IMR-90 (cell line): ENCODE measurements at regions not wholly inside any gene's neighbourhood (a gene's known extent, or its start where the extent isn't known, plus 50 kb on each side); places are given as distances from the start of the nearest gene placed in this dataset.

Experiments
- ATAC-seq: fragments of 200-7000 bp; cut with Tn5 transposase; 2 replicates; pipeline ENCODE4 v1.9.1; 2020; ENCODE audit warnings: low read depth, mild to moderate bottlenecking, moderate library complexity
- BruUV-seq: library from RNA; stranded (reverse); fragments of 400-500 nt; replicated peaks from 2 replicates; lab custom pipeline; 2021; lab: Mats Ljungman, UMichigan
- CTCF ChIA-PET: fragments of 300-600 bp; formaldehyde crosslinking; extraction: SDS; loops from one replicate; lab custom pipeline; 2021; ENCODE audit warnings: antibody characterized with exemption; lab: Yijun Ruan, JAX
- POLR2A ChIA-PET: fragments of 300-600 bp; sonication (Branson Sonifier 250); formaldehyde crosslinking; loops from one replicate; lab custom pipeline; 2022; ENCODE audit warnings: antibody characterized with exemption; ENCODE audit not compliant: unreplicated experiment; lab: Charles Lee
- DNase-seq: peaks from one replicate; pipeline ENCODE4 v3.0.0; 2013
- H2AFZ ChIP-seq: replicated peaks from 2 replicates; pipeline ENCODE3; 2013; ENCODE audit warnings: low read length, mild to moderate bottlenecking; ENCODE audit not compliant: poor library complexity
- H2AK5ac ChIP-seq: 2 replicates; pipeline ENCODE4 v1.6.1; 2013; ENCODE audit warnings: low read depth, low read length, inconsistent platforms
- H2AK9ac ChIP-seq: replicated peaks from 2 replicates; pipeline ENCODE3; 2013; ENCODE audit warnings: mild to moderate bottlenecking, low read depth, low read length, moderate library complexity; ENCODE audit not compliant: poor library complexity
- H2BK120ac ChIP-seq: 2 replicates; pipeline ENCODE4 v1.6.1; 2013; ENCODE audit warnings: low read depth, low read length, inconsistent platforms
- H2BK15ac ChIP-seq: 3 replicates; pipeline ENCODE4 v1.6.1; 2013; ENCODE audit warnings: low read depth, low read length, inconsistent platforms
- H2BK20ac ChIP-seq: 2 replicates; pipeline ENCODE4 v1.6.1; 2013; ENCODE audit warnings: low read depth, mild to moderate bottlenecking, inconsistent platforms, low read length, moderate library complexity
- H2BK5ac ChIP-seq: 2 replicates; pipeline ENCODE4 v1.6.1; 2013; ENCODE audit warnings: mild to moderate bottlenecking, low read depth, low read length, inconsistent platforms; ENCODE audit not compliant: poor library complexity, severe bottlenecking
- H3K14ac ChIP-seq: replicated peaks from 2 replicates; pipeline ENCODE4 v1.6.1; 2013; ENCODE audit warnings: low read depth, low read length, inconsistent platforms
- H3K18ac ChIP-seq: 2 replicates; pipeline ENCODE4 v1.6.1; 2013; ENCODE audit warnings: low read depth, low read length, control low read depth
- H3K23ac ChIP-seq: 2 replicates; pipeline ENCODE4 v1.6.1; 2013; ENCODE audit warnings: low read depth, low read length, inconsistent platforms
- H3K27ac ChIP-seq: 2 replicates; pipeline ENCODE4 v1.5.1; 2013; ENCODE audit warnings: mild to moderate bottlenecking, control low read depth, low read length; ENCODE audit not compliant: insufficient read depth
- H3K27me3 ChIP-seq: 2 replicates; pipeline ENCODE4 v1.6.1; 2013; ENCODE audit warnings: low read length; ENCODE audit not compliant: control insufficient read depth, insufficient read depth
- H3K36me3 ChIP-seq: 2 replicates; pipeline ENCODE4 v1.6.1; 2013; ENCODE audit warnings: low read length, mixed read lengths; ENCODE audit not compliant: control insufficient read depth, insufficient read depth
- H3K4ac ChIP-seq: 2 replicates; pipeline ENCODE4 v1.6.1; 2013; ENCODE audit warnings: low read depth, low read length, inconsistent platforms
- H3K4me1 ChIP-seq: 2 replicates; pipeline ENCODE4 v1.6.1; 2013; ENCODE audit warnings: low read length, mixed read lengths; ENCODE audit not compliant: control insufficient read depth, insufficient read depth
- H3K4me2 ChIP-seq: 2 replicates; pipeline ENCODE4 v1.6.1; 2013; ENCODE audit warnings: low read depth, mild to moderate bottlenecking, control low read depth, low read length, moderate library complexity
- H3K4me3 ChIP-seq: 2 replicates; pipeline ENCODE4 v1.5.1; 2013; ENCODE audit warnings: low read depth, mild to moderate bottlenecking, control low read depth, low read length, moderate library complexity; ENCODE audit not compliant: insufficient read depth
- H3K56ac ChIP-seq: 2 replicates; pipeline ENCODE4 v1.6.1; 2013; ENCODE audit warnings: low read length, inconsistent platforms; ENCODE audit not compliant: insufficient read depth; ENCODE audit errors: extremely low read depth
- H3K79me1 ChIP-seq, 2 experiments: 2 replicates each; pipeline ENCODE4 v1.6.1; 2013; ENCODE audit warnings: low read length in 2 of 2, inconsistent platforms in 1 of 2, low read depth in 1 of 2
- H3K9ac ChIP-seq: 2 replicates; pipeline ENCODE4 v1.6.1; 2013; ENCODE audit warnings: low read depth, low read length, control low read depth
- H3K9me1 ChIP-seq: 2 replicates; pipeline ENCODE4 v1.6.1; 2013; ENCODE audit warnings: low read length, inconsistent platforms; ENCODE audit not compliant: insufficient read depth
- H3K9me3 ChIP-seq: 2 replicates; pipeline ENCODE4 v1.6.1; 2013; ENCODE audit warnings: low read length; ENCODE audit not compliant: control insufficient read depth, insufficient read depth
- H4K20me1 ChIP-seq: 2 replicates; pipeline ENCODE4 v1.6.1; 2013; ENCODE audit warnings: low read length, inconsistent platforms; ENCODE audit not compliant: insufficient read depth
- H4K5ac ChIP-seq: 2 replicates; pipeline ENCODE4 v1.6.1; 2013; ENCODE audit warnings: mild to moderate bottlenecking, low read depth, low read length, control low read depth
- H4K8ac ChIP-seq, 2 experiments: 2 replicates each; pipeline ENCODE4 v1.6.1; 2013; ENCODE audit warnings: low read depth in 2 of 2, low read length in 2 of 2, control low read depth in 1 of 2, inconsistent platforms in 1 of 2
- H4K91ac ChIP-seq: 2 replicates; pipeline ENCODE4 v1.6.1; 2013; ENCODE audit warnings: low read depth, low read length, inconsistent platforms; ENCODE audit not compliant: insufficient read depth
- CEBPB ChIP-seq: IDR thresholded peaks from 2 replicates; pipeline ENCODE4 v1.6.1; 2012; ENCODE audit warnings: low read depth, low read length, improper control_type of control experiment
- CHD1 ChIP-seq: IDR thresholded peaks from 2 replicates; pipeline ENCODE4 v1.6.1; 2012; ENCODE audit warnings: low read depth, low read length, improper control_type of control experiment
- MAFK ChIP-seq: IDR thresholded peaks from 2 replicates; pipeline ENCODE4 v1.6.1; 2012; ENCODE audit warnings: low read depth, low read length, improper control_type of control experiment
- MAZ ChIP-seq: IDR thresholded peaks from 2 replicates; pipeline ENCODE4 v1.6.1; 2012; ENCODE audit warnings: low read depth, mild to moderate bottlenecking, low read length, improper control_type of control experiment, moderate library complexity, borderline replicate concordance
- MXI1 ChIP-seq: IDR thresholded peaks from 2 replicates; pipeline ENCODE4 v1.6.1; 2012; ENCODE audit warnings: low read depth, mild to moderate bottlenecking, low read length, moderate library complexity, borderline replicate concordance
- POLR2A ChIP-seq: IDR thresholded peaks from 2 replicates; pipeline ENCODE4 v1.6.1; 2012; ENCODE audit warnings: mild to moderate bottlenecking, low read depth, low read length
- RCOR1 ChIP-seq: IDR thresholded peaks from 2 replicates; pipeline ENCODE4 v1.6.1; 2012; ENCODE audit warnings: mild to moderate bottlenecking, low read length, improper control_type of control experiment; ENCODE audit not compliant: insufficient replicate concordance
- RFX5 ChIP-seq: IDR thresholded peaks from 2 replicates; pipeline ENCODE4 v1.8.0; 2012; ENCODE audit warnings: low read depth, mild to moderate bottlenecking, low read length, moderate library complexity
- SMC3 ChIP-seq: fragments of 150-350 bp; IDR thresholded peaks from 2 replicates; pipeline ENCODE4 v1.6.1; 2016; ENCODE audit warnings: low read depth, mild to moderate bottlenecking, antibody characterized with exemption, low read length, moderate library complexity
- WGBS, 2 experiments: methylation state at CpG; one replicate each; pipeline versions ENCODE4 v1.1.5 to v1.1.7; 2013; ENCODE audit warnings: missing lambda C conversion rate in 2 of 2; ENCODE audit not compliant: insufficient read length in 1 of 2; ENCODE audit errors: extremely low coverage in 2 of 2; 5-methylcytosine and 5-hydroxymethylcytosine counted together
- dilution Hi-C: fragments of 300-500 bp; cut with HindIII; formaldehyde crosslinking; loops from one replicate; pipeline ENCODE4 v1.14.3; 2018; ENCODE audit warnings: low sequenced_read_pairs; ENCODE audit not compliant: unreplicated experiment
- in situ Hi-C: fragments of 300-500 bp; cut with MboI; formaldehyde crosslinking; loops from 3 replicates; pipeline ENCODE4 v1.14.3; 2019; ENCODE audit warnings: low sequenced_read_pairs, inconsistent platforms, mixed read lengths
- intact Hi-C: fragments of 100-400 bp; cut with micrococcal nuclease; formaldehyde crosslinking; loops from 2 replicates; pipeline ENCODE4 v1.10.0; 2022
- TF ChIP-seq, protein P1 (sequence below): conservative IDR thresholded peaks from 2 replicates; pipeline ENCODE4 v1.5.1; 2012; ENCODE audit warnings: mild to moderate bottlenecking, low read depth, low read length, improper control_type of control experiment

DNA sequence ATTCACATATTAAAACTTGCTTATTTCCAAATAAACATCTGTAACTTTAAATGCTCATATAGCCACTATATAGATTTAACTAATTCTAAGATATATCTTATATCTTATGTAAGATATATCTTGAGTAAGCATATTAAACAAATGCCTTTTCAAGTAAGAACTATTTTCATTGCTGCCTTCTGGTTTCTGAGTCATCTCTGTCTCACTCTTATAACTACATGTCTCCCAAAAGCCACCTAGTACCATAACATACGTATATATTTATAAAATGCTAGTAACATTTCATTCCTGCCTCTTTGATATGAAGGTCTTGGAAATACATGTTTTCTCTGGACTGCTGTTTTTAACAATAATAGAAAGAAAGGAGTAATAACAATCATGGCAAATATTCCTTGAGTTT, 429.5 kb downstream of the DTWD2 start:
- ATAC-seq (no peak), DNase-seq (no peak)
- no peaks in the 10 kb centered on the region for H3K36me3 ChIP-seq
- WGBS, 2 experiments = no CpG with 5 or more reads among the region's 1 CpG
- no peak overlapping the region for H3K23ac ChIP-seq
- no peak overlapping the region for H2AK9ac ChIP-seq
- H2BK120ac ChIP-seq = no peak overlapping the region
- CTCF ChIA-PET = no interaction called here
- dilution Hi-C loops (no loop called here), in situ Hi-C loops (no loop called here), intact Hi-C loops (no loop called here)
- H3K4ac ChIP-seq = no peak overlapping the region
- no peak overlapping the region for H4K91ac ChIP-seq
- H4K8ac ChIP-seq = no peak overlapping the region
- POLR2A ChIA-PET = no interaction called here
- no peak overlapping the region for H3K4me2 ChIP-seq
- H4K5ac ChIP-seq = no peak overlapping the region
- no peaks in the 10 kb centered on the region for H3K27me3 ChIP-seq
- H2AK5ac ChIP-seq = no peak overlapping the region
- no peak overlapping the region for H2BK15ac ChIP-seq
- peaks cover 4% of the 10 kb centered on the region for H3K9me3 ChIP-seq
- no peak overlapping the region for H2BK20ac ChIP-seq
- no peak overlapping the region for H2BK5ac ChIP-seq
- H3K14ac ChIP-seq = no peak overlapping the region
- no peak overlapping the region for H3K4me3 ChIP-seq
- no peaks in the 10 kb centered on the region for H3K9me1 ChIP-seq
- H3K27ac ChIP-seq = no peak overlapping the region
- no peaks in the 10 kb centered on the region for H3K4me1 ChIP-seq
- no TSS peak for BruUV-seq
- no peaks in the 10 kb centered on the region for H3K79me1 ChIP-seq
- H2AFZ ChIP-seq = no peak overlapping the region
- H3K56ac ChIP-seq = no peak overlapping the region
- TF ChIP-seq MXI1 (no peak), SMC3 (no peak), RCOR1 (no peak), RFX5 (no peak), MAZ (no peak), CHD1 (no peak), CEBPB (no peak), MAFK (no peak), POLR2A (no peak)
- TF ChIP-seq, protein P1, sequence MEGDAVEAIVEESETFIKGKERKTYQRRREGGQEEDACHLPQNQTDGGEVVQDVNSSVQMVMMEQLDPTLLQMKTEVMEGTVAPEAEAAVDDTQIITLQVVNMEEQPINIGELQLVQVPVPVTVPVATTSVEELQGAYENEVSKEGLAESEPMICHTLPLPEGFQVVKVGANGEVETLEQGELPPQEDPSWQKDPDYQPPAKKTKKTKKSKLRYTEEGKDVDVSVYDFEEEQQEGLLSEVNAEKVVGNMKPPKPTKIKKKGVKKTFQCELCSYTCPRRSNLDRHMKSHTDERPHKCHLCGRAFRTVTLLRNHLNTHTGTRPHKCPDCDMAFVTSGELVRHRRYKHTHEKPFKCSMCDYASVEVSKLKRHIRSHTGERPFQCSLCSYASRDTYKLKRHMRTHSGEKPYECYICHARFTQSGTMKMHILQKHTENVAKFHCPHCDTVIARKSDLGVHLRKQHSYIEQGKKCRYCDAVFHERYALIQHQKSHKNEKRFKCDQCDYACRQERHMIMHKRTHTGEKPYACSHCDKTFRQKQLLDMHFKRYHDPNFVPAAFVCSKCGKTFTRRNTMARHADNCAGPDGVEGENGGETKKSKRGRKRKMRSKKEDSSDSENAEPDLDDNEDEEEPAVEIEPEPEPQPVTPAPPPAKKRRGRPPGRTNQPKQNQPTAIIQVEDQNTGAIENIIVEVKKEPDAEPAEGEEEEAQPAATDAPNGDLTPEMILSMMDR = no peak
- no peaks in the 10 kb centered on the region for H4K20me1 ChIP-seq
- H3K9ac ChIP-seq = no peak overlapping the region
- no peak overlapping the region for H3K18ac ChIP-seq
